DND-41 (cell line): ENCODE measurements at regions not wholly inside any gene's neighbourhood (a gene's known extent, or its start where the extent isn't known, plus 50 kb on each side); places are given as distances from the start of the nearest gene placed in this dataset.

Experiments
- CTCF ChIP-seq: IDR thresholded peaks from 2 replicates; pipeline ENCODE4 v1.5.1; 2012; ENCODE audit warnings: borderline replicate concordance, low read length, moderate library complexity, mild to moderate bottlenecking; ENCODE audit not compliant: poor library complexity, severe bottlenecking; ENCODE audit errors: extremely low read depth
- EZH2 ChIP-seq: IDR thresholded peaks from 3 replicates; pipeline ENCODE4 v1.6.1; 2012; ENCODE audit warnings: borderline replicate concordance, low read depth, mild to moderate bottlenecking, moderate library complexity, low read length, inconsistent platforms; ENCODE audit not compliant: severe bottlenecking

DNA sequence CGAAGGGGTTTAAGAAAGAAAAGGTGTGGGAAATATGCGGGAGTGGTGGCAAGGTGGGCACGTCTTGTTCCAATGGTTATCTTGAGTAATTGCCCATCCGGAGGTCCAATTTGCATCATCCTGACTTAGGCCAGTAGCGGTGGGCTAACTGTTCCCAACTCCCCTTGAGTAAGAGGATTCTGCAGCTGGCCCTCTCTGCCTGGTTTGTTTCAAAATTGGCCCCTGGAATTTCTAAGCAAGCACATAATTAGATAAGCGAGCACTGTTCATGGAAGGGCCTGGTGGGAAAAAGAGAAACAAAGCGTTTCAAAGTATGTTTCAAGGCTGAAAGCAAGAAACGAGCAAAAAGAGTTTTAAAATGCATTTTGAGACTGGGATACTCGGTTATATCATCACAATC is 198.2 kb downstream of the CEP135 start:
- TF ChIP-seq EZH2 (no peak), CTCF (no peak)
